ENCODE measurements at regions not wholly inside any gene's neighbourhood (a gene's known extent, or its start where the extent isn't known, plus 50 kb on each side); places are given as distances from the start of the nearest gene placed in this dataset.

DNA sequence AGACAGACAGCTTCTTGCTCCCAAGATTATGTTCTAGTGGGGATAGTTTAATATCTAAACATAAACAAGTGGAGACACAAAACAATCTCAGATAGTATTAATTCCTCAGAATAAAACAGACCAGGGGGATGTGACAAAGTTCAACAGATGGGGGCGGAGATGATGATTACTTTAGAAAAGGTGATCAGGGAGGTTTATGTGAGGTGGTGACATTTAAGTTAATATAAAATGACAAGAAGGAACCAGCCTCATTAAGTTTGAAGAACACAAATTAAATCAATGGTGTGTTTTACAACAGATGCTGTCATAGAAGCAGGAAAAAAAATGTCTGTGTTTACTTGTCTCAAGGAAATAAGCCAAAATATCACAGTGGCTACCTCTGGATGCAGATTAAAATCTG, 119.6 kb upstream of the HMHB1 start (continued):
- no peak for TF ChIP-seq ZNF695 (CRISPR knock-in tag; IDR thresholded peaks at IDR 0.05)

DNA sequence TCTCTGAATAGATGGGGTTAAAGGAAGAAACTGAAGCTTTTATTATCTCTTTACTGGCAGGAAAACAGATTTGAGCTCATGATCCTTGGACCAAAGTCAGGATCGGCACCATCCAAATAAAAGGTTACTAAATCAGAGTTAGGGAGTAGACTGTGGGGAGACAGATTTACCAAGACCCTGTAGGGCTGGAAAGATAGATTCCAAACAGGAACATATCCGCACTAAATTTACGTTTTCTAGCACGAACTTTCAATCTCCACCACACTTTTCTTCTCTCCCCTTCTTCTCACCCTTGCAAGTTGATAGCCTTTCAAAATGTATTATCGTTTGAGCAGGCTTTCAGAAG, 120.0 kb upstream of the HMHB1 start:
- Histone ChIP-seq H3K36me3 (ENCODE audit: control insufficient read depth, insufficient read depth, low read length) (no peaks in the 10 kb centered on the region), H3K4me2 (ENCODE audit: insufficient read depth, low read length) (no peak overlapping the region), H2AFZ (ENCODE audit: low read depth, low read length) (no peak overlapping the region), H3K9me1 (ENCODE audit: control insufficient read depth, insufficient read depth, low read length) (no peaks in the 10 kb centered on the region), H3K79me2 (ENCODE audit: control insufficient read depth, insufficient read depth, low read length) (no peaks in the 10 kb centered on the region), H4K20me1 (replicated peaks; ENCODE audit: control insufficient read depth, insufficient read depth, low read length) (no peaks in the 10 kb centered on the region), H3K4me1 (replicated peaks in 1 of 2; ENCODE audit: control insufficient read depth in 2 of 2, insufficient read depth in 2 of 2, low read length in 2 of 2) (no peaks in the 10 kb centered on the region), H3K9ac (ENCODE audit: insufficient read depth in 1 of 2, low read depth in 2 of 2, low read length in 2 of 2) (no peak overlapping the region), H3K27me3 (ENCODE audit: control insufficient read depth in 2 of 2, insufficient read depth in 2 of 2, low read length in 2 of 2) (no peaks in the 10 kb centered on the region), H3K4me3 (no peak overlapping the region), H3K27ac (ENCODE audit: extremely low read depth, low read depth, low read length) (no peak overlapping the region), H3K9me3 (replicated peaks; ENCODE audit: control insufficient read depth, insufficient read depth, low read depth, low read length) (no peaks in the 10 kb centered on the region)
- in situ Hi-C loops (cut with MboI) = no loop called here
- ATAC-seq (no peak), DNase-seq (ENCODE audit: extremely low read depth in 1 of 4, low spot score in 3 of 4) (no peak), FAIRE-seq (no peak)
- BruUV-seq (replicated peaks) = no TSS peak
- ChIA-PET POLR2A (no interaction called here), CTCF (ENCODE audit: low intra/inter-chr PET ratio) (no interaction called here)
- TF ChIP-seq ASH1L (IDR thresholded peaks at IDR 0.05; ENCODE audit: borderline replicate concordance, low read depth, partially characterized antibody) = no peak
- TF ChIP-seq HOXB6 (CRISPR knock-in tag; IDR thresholded peaks at IDR 0.05; ENCODE audit: borderline replicate concordance) = no peak
- TF ChIP-seq TAF1 (IDR thresholded peaks at IDR 0.05; ENCODE audit: control insufficient read depth, extremely low read depth, insufficient read depth, low read length, severe bottlenecking) = no peak
- no peak for TF ChIP-seq TFE3 (CRISPR knock-in tag; IDR thresholded peaks at IDR 0.05)
- no peak for TF ChIP-seq RBM34 (IDR thresholded peaks at IDR 0.05; ENCODE audit: borderline replicate concordance, insufficient read depth, low read length)
- no peak for TF ChIP-seq THAP12 (CRISPR knock-in tag; IDR thresholded peaks at IDR 0.05)
- no peak for TF ChIP-seq CBFB (CRISPR knock-in tag; IDR thresholded peaks at IDR 0.05)
- no peak for TF ChIP-seq KAT7 (CRISPR knock-in tag; IDR thresholded peaks at IDR 0.05; ENCODE audit: borderline replicate concordance)
- no peak for TF ChIP-seq FOXJ3 (CRISPR knock-in tag; IDR thresholded peaks at IDR 0.05)
- no peak for TF ChIP-seq ZNF79 (CRISPR knock-in tag; IDR thresholded peaks at IDR 0.05; ENCODE audit: low read depth)
- TF ChIP-seq CTCF (IDR thresholded peaks at IDR 0.05 in 2 of 3, conservative IDR thresholded peaks at IDR 0.05 in 1 of 3; ENCODE audit: insufficient read depth in 2 of 3, low read depth in 1 of 3, low read length in 3 of 3) = no peak
- TF ChIP-seq ZNF224 (CRISPR knock-in tag; IDR thresholded peaks at IDR 0.05) = no peak
- TF ChIP-seq WHSC1 (IDR thresholded peaks at IDR 0.05; ENCODE audit: low read length) = no peak
- no peak for TF ChIP-seq MAFF (IDR thresholded peaks at IDR 0.05; ENCODE audit: low read length)
- no peak for TF ChIP-seq DPF2 (IDR thresholded peaks at IDR 0.05)
- TF ChIP-seq FUS (optimal IDR thresholded peaks at IDR 0.05; ENCODE audit: low read depth, low read length) = no peak
- TF ChIP-seq SMARCA4 (IDR thresholded peaks at IDR 0.05) = no peak
- intact Hi-C loops (cut with micrococcal nuclease) = no loop called here
- WGBS (ENCODE audit: insufficient coverage, low coverage, missing lambda C conversion rate) = 0% methylated on average over 5 of the region's 5 CpGs

Measured in K562 (cell line).